SHP77 treated with DMSO at 0.1 percent for 48 hours (cell line): ENCODE measurements at regions not wholly inside any gene's neighbourhood (a gene's known extent, or its start where the extent isn't known, plus 50 kb on each side); places are given as distances from the start of the nearest gene placed in this dataset.

Experiments
- DNase-seq: peaks from one replicate; lab custom pipeline; 2025; lab: John Stamatoyannopoulos, UW

GRCh38 chr6:8749465-8749864, 314.1 kb upstream of the SLC35B3 start:
- no peak for DNase-seq

DNA sequence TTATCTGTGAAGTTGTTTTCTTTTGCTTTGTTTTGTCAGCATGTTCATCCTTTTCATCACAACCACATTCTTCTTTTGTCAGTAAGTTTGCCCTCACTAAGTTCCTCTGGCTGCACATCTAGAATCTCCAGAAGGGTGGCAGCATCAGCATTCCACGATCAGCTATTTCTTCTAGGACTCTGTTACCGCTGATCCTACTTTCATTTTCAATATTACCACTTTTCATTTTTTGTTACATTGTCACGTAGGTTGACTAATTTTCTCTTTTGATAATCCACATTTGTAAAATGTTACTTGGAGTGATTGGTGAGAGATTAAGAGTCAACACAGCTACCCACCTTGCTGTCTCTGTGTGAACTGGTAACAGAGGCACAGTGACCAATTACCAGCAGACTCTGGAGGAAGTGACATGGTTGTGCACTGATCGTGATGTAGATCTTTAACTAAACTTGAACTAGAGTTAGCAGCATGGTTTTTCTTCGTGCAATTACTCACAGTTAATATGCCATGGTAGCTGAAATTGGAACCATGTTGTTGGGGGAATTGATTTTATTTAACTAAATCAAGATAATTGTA, 307.9 kb upstream of the SLC35B3 start:
- peak; percentile 31 for DNase-seq

DNA sequence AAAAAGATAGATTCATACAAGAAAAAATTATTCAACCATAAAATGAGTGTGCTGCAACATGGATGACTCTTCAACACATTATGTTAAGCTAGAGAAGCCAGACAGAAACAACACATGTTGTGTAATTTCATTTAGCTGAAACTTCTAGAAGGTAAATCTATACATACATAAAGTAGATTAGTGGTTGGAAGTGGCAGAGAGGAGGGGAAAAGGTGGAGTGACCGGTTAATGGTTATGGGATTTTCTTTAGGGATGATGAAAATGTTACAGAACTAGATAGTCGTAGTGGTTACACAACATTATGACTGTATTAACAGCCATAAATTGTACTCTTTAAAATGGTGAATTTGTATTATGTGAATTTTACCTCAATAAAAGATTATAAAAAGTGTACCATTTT, 304.1 kb upstream of the SLC35B3 start:
- DNase-seq = no peak

DNA sequence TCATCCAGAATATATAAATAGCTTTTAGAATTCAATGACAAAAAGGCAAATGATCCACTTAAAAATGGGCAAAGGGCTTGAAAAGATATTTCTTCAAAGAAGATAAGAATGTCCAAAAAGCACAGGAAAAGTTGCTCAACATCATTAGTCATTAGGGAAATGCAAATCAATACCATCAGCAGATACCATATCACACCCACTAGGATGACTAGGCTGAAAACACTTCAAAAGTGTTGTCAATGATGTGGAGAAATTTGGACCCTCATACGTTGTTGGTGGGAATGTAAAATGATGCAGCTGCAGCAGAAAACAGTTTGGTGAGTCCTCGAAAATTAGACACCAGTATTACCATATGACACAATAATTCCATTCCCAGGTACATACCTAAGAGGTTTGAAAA, 303.6 kb upstream of the SLC35B3 start:
- DNase-seq = no peak

DNA sequence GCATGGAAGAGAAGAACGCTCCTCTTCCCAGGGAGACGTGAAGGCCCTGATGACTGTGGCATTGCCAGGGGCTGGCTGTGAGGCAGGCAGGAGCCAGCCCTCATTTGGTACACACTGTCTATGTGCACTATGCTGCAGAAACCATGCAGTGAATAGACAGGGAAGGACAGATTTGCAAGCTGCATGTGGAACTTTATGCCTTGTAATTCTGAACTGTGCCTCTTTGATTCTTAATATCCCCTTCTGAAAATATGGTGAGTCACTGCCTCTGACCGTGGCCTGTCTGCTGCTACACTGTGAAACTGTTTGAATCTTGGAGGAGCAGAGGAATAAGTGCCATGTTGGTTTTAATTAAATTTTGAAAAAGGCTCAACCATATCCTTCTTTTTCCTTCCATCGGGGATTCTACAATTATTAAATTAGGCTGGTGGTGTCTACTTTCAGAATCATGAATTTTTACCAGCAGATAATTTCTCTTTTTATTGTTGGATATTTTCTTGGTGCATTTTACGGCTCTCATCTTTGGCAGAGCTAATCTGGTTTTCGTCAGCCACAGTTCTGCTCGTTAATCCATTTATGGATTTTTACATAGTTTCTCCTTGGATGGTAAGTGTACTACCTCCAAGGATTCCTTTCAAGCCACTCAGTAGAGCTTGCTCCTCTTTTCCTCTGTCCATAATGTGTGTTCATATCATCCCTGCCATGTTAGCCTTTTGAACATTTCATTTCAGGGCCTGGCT, 301.0 kb upstream of the SLC35B3 start:
- DNase-seq = peak; percentile 41

DNA sequence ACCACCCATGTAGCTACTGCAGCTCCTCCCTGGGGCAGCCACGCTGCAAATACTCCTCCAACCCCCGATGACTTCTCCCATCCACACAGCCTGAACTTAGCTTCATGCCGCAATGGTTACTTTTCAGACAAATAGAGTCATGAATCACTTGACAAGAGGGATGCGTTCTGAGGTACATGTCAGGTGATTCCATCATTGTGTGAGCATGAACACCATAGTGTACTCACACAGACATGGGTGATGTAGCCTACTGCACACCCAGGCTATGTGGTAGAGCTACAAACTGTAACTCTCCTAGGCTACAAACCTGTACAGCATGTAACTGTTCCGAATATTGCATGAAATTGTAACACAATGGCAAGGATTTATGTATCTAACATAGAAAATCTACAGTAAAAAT, 298.5 kb upstream of the SLC35B3 start:
- no peak for DNase-seq

DNA sequence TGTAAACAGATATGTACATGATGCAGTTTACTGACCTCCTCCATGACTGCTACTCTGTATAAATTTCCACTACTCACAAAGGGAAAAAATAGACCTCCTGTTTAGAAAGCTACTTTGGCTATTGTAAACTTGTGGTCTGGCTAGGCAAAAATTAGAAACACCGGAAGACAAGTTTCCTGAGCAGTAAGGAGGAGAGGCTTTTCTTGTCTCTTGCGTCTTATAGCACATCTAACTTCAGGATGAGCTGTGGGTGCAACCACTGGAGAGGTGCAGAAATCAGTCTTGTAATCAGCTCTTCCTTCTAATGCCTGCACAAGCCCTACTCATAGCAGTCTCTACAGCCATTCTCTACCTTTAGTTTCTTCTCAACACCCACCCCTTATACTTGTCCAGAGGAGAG, 296.5 kb upstream of the SLC35B3 start:
- no peak for DNase-seq

- DNase-seq = no peak
These were observed 275.5 kb upstream of the SLC35B3 start for GRCh38 chr6:8710668-8711431.

DNA sequence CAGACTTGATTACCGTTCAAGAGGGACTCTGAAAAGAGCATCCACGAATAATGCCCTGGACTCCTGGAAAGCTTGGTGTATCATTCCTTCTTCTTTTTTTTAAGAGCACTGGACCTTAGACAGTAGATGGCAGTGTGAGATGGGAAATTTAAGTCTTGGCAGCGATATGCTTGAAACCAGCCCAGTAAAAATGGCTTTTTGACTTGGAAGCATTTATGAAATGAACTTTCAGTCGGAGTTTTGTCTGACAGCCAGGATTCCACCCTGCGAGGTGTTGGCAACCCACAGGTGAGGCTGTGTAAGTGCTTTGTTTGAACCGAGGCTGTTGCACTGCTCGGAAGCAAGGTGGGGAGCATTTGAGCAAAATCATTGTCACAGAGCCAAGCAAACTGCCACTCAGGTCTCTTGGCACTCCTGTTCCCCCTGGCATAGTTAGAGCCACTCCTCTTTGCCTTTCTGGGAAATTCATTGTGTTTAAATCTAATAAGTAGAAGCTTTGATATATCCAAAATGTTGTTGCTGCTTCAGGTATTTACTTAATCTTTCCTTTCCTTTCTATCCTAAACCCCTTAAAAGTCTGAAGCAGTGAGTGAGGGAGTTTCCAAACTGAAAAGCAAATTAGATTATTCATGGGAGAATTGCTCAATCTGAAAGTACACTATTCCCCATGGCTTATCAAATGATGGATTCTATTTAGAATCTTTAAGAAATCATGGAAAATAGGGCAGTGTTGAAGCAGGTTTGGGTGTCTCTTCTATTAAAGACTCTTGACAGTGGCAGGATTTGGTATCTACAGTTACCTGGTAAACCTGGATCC, 272.8 kb upstream of the SLC35B3 start:
- DNase-seq = peak; percentile 48

DNA sequence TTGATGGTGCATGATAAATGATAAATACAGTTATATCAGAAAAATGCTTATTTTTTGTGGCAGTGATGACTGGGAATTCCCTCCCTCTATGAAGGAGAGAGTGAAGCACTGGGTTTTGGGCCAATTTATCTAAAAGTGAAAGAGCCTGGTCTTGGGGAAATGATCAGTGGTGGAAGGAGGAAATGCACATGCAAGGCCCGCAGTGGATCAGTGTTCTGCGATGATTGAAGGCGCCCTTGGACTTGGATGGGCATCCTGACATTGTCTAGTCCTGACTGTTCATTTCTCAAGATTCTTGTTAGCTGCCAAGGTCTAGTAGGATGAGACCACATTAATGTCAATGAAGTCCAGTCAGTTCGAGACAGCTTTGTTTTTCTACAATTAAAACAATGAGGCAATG, 272.0 kb upstream of the SLC35B3 start:
- DNase-seq = no peak

GRCh38 chr6:8705435-8706020, 270.2 kb upstream of the SLC35B3 start:
- no peak for DNase-seq

DNA sequence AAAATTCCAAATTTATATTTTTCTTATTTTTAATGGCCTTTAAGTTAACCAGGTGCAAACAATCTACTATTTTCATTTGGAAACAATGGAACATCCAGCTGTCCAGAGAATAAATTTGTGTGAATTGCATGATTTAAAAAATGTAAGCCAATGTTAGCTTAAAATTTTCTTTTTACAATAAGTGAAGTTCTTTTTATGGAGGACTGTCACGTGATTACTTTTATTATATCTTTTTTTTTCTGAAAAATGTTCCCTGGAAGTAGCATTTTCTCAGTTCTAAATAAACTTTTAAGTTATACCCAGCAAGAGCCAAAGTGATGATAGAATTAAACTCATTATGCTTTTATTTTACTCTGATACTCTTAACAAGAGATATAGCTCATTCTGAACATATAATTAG, 267.7 kb upstream of the SLC35B3 start:
- DNase-seq = no peak

GRCh38 chr6:8688821-8689220, 253.5 kb upstream of the SLC35B3 start:
- no peak for DNase-seq

DNA sequence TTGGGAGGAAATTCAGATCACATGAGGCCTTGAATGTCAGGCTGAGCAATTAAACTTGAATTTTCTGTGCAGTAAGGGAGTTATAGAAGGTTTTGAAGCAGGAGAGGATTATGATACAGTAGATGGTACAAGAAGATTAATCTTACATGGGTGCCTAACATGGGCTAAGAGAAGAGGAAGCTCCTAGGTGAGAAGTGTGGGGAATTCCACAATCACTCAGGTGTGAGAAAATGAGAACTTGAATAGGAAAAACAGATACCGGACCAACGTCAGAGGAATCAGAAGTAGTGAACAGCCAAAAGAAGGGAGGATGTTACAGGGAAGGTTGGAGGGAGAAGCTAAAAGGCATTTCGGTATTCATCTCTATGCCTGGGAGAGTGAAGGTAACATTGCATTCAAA, 250.7 kb upstream of the SLC35B3 start:
- no peak for DNase-seq

GRCh38 chr6:8683204-8683603, 247.9 kb upstream of the SLC35B3 start:
- DNase-seq = no peak

DNA sequence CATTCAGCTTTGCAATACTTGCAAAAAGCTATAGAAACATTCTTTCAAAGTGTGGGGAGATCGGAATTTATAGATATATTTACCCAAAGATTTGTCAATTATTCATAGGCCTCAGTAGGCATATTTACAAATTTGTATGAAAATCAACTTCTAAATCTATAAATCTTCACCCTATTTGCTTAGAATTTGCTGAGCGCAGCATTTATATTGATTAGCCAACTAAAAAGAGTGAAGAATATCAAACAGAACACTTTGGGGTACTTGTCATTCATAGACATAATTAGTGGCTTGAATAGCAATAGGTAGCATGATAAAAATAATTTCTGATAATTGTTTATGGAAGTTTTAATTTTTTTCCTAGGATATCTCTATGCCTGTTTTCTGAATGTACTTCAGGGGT, 244.5 kb upstream of the SLC35B3 start:
- no peak for DNase-seq

DNA sequence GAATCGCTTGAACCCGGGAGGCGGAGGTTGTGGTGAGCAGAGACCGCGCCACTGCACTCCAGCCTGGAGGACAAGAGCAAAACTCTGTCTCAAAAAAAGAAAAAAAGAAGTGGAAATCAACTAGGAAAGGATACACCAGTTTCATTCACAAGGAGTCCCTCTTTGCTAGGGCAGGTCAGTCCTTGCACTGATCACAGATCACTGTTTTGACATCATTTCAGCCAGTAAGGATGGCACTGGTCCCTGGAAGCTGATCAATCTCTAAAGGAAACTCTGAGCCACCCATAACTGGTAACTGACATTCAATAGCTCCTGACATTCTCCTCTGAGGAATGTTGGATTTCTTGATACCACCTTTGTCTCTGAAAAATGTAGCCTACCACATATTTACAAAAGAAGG, 243.1 kb upstream of the SLC35B3 start:
- DNase-seq = no peak

DNA sequence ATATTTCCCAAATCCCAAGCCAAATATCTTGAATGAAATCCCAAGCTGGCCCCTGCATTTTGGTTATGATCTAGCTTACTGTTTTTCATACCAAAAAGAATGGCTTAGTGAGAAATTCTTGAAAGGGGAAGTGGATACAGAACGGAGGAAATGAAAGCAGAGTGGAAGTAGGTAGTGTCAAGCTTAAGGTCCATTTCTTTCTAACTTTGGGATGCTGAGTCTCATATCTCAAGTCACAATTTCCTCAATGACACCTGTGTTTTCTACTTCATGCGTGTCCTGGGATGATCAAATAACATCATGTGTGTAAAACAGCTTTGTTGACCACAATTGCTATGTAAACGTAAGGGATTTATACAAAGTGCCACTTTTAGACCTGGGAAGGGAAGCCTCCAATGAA, 238.8 kb upstream of the SLC35B3 start:
- DNase-seq = no peak

GRCh38 chr6:8672882-8673281, 237.5 kb upstream of the SLC35B3 start:
- DNase-seq = no peak

DNA sequence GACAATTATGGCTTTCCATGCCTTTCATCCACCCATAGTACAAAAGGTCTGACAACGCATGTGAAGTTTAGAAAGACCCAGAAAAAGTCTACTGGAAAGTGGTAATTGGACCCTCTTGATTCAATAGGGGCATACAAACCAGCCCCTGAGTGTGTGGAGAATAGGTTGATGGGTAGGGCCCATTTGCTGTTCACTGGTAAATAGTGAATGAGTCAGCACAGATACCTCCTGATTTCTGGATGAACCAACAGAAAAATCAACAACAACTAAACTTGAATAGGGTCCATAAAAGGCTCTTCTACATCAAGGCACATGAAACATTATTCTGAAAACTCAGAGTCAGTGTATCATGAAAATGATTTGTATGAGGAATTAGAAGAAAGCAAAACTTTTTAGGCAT, 235.4 kb upstream of the SLC35B3 start:
- no peak for DNase-seq

DNA sequence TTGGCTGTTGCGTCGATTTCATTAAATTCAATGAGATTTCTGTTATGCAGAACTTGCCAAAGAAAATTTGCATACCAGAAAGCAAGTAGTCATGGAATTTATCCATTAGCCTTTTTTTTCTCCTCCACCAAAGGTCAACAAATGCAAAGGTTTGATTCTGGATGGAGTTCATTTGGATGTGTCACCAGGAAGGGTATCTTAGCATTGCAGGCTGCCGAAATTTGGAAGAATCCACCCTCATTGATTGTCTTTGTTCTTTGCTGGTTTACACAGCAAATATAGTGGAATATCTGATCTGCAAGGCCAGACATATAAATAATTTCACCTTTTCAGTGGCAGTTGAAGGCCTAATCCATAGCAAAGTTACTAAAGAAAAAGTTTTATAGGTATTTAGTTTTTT, 229.4 kb upstream of the SLC35B3 start:
- no peak for DNase-seq

GRCh38 chr6:8664070-8664469, 228.7 kb upstream of the SLC35B3 start:
- no peak for DNase-seq
